CD4-positive, alpha-beta T cell treated with Interleukin-17A for 1 hour (primary cell): ENCODE measurements at regions not wholly inside any gene's neighbourhood (a gene's known extent, or its start where the extent isn't known, plus 50 kb on each side); places are given as distances from the start of the nearest gene placed in this dataset.

Experiments
- DNase-seq: peaks from one replicate; pipeline ENCODE4 v3.0.0-alpha.2; 2020

GRCh38 chr9:79968533-79968932, 396.8 kb downstream of the TLE4 start:
- DNase-seq = no peak

- DNase-seq = no peak
These were observed 391.1 kb downstream of the TLE4 start for GRCh38 chr9:79962836-79963235.

- no peak for DNase-seq
These were observed 390.4 kb downstream of the TLE4 start for GRCh38 chr9:79962150-79962549.

GRCh38 chr9:79955300-79955699, 383.5 kb downstream of the TLE4 start:
- peak; percentile 18 for DNase-seq

GRCh38 chr9:79953908-79954307, 382.1 kb downstream of the TLE4 start:
- DNase-seq = no peak

- DNase-seq = no peak
These were observed 380.6 kb downstream of the TLE4 start for GRCh38 chr9:79952401-79952800.

- DNase-seq = no peak
These were observed 374.9 kb downstream of the TLE4 start for GRCh38 chr9:79946712-79947111.

GRCh38 chr9:79945495-79945894, 373.7 kb downstream of the TLE4 start:
- DNase-seq = no peak

- DNase-seq = peak; percentile 27
These were observed 373.3 kb downstream of the TLE4 start for GRCh38 chr9:79945016-79945415.

GRCh38 chr9:79940919-79941318, 369.2 kb downstream of the TLE4 start:
- DNase-seq = no peak

GRCh38 chr9:79939819-79940218, 368.1 kb downstream of the TLE4 start:
- DNase-seq = no peak

- DNase-seq = no peak
These were observed 364.6 kb downstream of the TLE4 start for GRCh38 chr9:79936336-79936735.

GRCh38 chr9:79929285-79929684, 357.5 kb downstream of the TLE4 start:
- DNase-seq = no peak

- no peak for DNase-seq
These were observed 357.0 kb downstream of the TLE4 start for GRCh38 chr9:79928661-79929223.

- DNase-seq = no peak
These were observed 353.6 kb downstream of the TLE4 start for GRCh38 chr9:79925326-79925725.

- DNase-seq = no peak
These were observed 353.1 kb downstream of the TLE4 start for GRCh38 chr9:79924836-79925235.

- DNase-seq = no peak
These were observed 345.7 kb downstream of the TLE4 start for GRCh38 chr9:79917421-79917820.

- no peak for DNase-seq
These were observed 342.1 kb downstream of the TLE4 start for GRCh38 chr9:79913867-79914266.

GRCh38 chr9:79912318-79913070, 340.7 kb downstream of the TLE4 start:
- no peak for DNase-seq

GRCh38 chr9:79911724-79912123, 340.0 kb downstream of the TLE4 start:
- DNase-seq = no peak

GRCh38 chr9:79902825-79903600, 331.2 kb downstream of the TLE4 start:
- DNase-seq = no peak

GRCh38 chr9:79900754-79901153, 329.0 kb downstream of the TLE4 start:
- no peak for DNase-seq

- no peak for DNase-seq
These were observed 324.7 kb downstream of the TLE4 start for GRCh38 chr9:79896390-79896980.

- no peak for DNase-seq
These were observed 323.5 kb downstream of the TLE4 start for GRCh38 chr9:79895232-79895631.
